Keratinocyte (primary cell): ENCODE measurements at regions not wholly inside any gene's neighbourhood (a gene's known extent, or its start where the extent isn't known, plus 50 kb on each side); places are given as distances from the start of the nearest gene placed in this dataset.

Source experiments
- DNase-seq: peaks from one replicate; pipeline ENCODE4 v3.0.0-alpha.2; 2011; ENCODE audit warnings: low read depth, missing footprints, low spot score
- FAIRE-seq: peaks from 2 replicates; lab custom pipeline; 2011; peaks lifted over from hg19 to GRCh38; lab: Jason Lieb, UNC
- H2AFZ ChIP-seq: 2 replicates; pipeline ENCODE4 v1.6.0; 2012; ENCODE audit warnings: low read length, control low read depth, inconsistent platforms; ENCODE audit not compliant: control insufficient read depth
- H3K27ac ChIP-seq: 2 replicates; pipeline ENCODE4 v1.5.1; 2011; ENCODE audit warnings: low read length; ENCODE audit not compliant: control insufficient read depth, insufficient read depth
- H3K27me3 ChIP-seq: 3 replicates; pipeline ENCODE4 v1.6.0; 2011; ENCODE audit warnings: low read length; ENCODE audit not compliant: control insufficient read depth, insufficient read depth; ENCODE audit errors: extremely low read depth
- H3K36me3 ChIP-seq, 2 experiments: 2 replicates in 1 of 2; 3 replicates in 1 of 2; pipeline ENCODE4 v1.5.1; 2011; ENCODE audit warnings: low read length in 2 of 2, mild to moderate bottlenecking in 1 of 2; ENCODE audit not compliant: control insufficient read depth in 2 of 2, insufficient read depth in 2 of 2; ENCODE audit errors: extremely low read depth in 1 of 2
- H3K4me1 ChIP-seq: 3 replicates; pipeline ENCODE4 v1.5.1; 2011; ENCODE audit warnings: low read length; ENCODE audit not compliant: control insufficient read depth, insufficient read depth; ENCODE audit errors: extremely low read depth
- H3K4me2 ChIP-seq: 3 replicates; pipeline ENCODE4 v1.6.0; 2011; ENCODE audit warnings: low read depth, low read length; ENCODE audit not compliant: control insufficient read depth, insufficient read depth; ENCODE audit errors: extremely low read depth
- H3K4me3 ChIP-seq, 3 experiments: fragments of 200-600 bp in 1 of 3; sonication (generic) in 1 of 3; 2 replicates in 2 of 3; 3 replicates in 1 of 3; pipeline ENCODE4 v1.5.1; 2011 to 2016; ENCODE audit warnings: low read length in 3 of 3, mild to moderate bottlenecking in 3 of 3, control low read depth in 2 of 3, inconsistent platforms in 1 of 3, low read depth in 1 of 3, mixed read lengths in 1 of 3, mixed run types in 1 of 3, moderate library complexity in 1 of 3; ENCODE audit not compliant: control insufficient read depth in 2 of 3, insufficient read depth in 2 of 3; ENCODE audit errors: extremely low read depth in 1 of 3
- H3K79me2 ChIP-seq: 2 replicates; pipeline ENCODE4 v1.6.0; 2012; ENCODE audit warnings: low read length; ENCODE audit not compliant: control insufficient read depth, insufficient read depth
- H3K9ac ChIP-seq: 3 replicates; pipeline ENCODE4 v1.6.0; 2011; ENCODE audit warnings: low read length; ENCODE audit not compliant: control insufficient read depth, insufficient read depth; ENCODE audit errors: extremely low read depth
- H3K9me1 ChIP-seq: 3 replicates; pipeline ENCODE4 v1.6.0; 2011; ENCODE audit warnings: low read length; ENCODE audit not compliant: control insufficient read depth, insufficient read depth; ENCODE audit errors: extremely low read depth
- H3K9me3 ChIP-seq: 2 replicates; pipeline ENCODE4 v1.5.1; 2012; ENCODE audit warnings: low read depth, low read length; ENCODE audit not compliant: control insufficient read depth
- H4K20me1 ChIP-seq: 3 replicates; pipeline ENCODE4 v1.6.0; 2011; ENCODE audit warnings: low read length; ENCODE audit not compliant: control insufficient read depth, insufficient read depth; ENCODE audit errors: extremely low read depth
- CTCF ChIP-seq, 3 experiments: IDR thresholded peaks in 1 of 3; conservative IDR thresholded peaks in 1 of 3; optimal IDR thresholded peaks in 1 of 3; 2 replicates in 2 of 3; 3 replicates in 1 of 3; pipeline versions ENCODE3 to v1.5.1; 2011; ENCODE audit warnings: low read length in 3 of 3, mild to moderate bottlenecking in 3 of 3, moderate library complexity in 2 of 3, control low read depth in 1 of 3, inconsistent platforms in 1 of 3; ENCODE audit not compliant: insufficient read depth in 2 of 3; ENCODE audit errors: extremely low read depth in 1 of 3
- EZH2 ChIP-seq: IDR thresholded peaks from one replicate; pipeline ENCODE4 v1.6.1; 2012; ENCODE audit warnings: inconsistent platforms, mild to moderate bottlenecking, low read length, moderate library complexity
- dilution Hi-C: fragments of 300-500 bp; cut with MboI; formaldehyde crosslinking; loops from one replicate; pipeline ENCODE4 v1.7.0; 2020; ENCODE audit warnings: low sequenced_read_pairs; ENCODE audit not compliant: extremely low pct_ligation_motif_present

GRCh38 chr9:38216572-38216971, 147.5 kb upstream of the SHB start:
- TF ChIP-seq CTCF (optimal IDR thresholded peaks at IDR 0.05 in 1 of 3, IDR thresholded peaks at IDR 0.05 in 1 of 3, conservative IDR thresholded peaks at IDR 0.05 in 1 of 3; ENCODE audit: extremely low read depth in 1 of 3, insufficient read depth in 2 of 3, low read length in 3 of 3) (no peak), EZH2 (no peak)
- Histone ChIP-seq H3K9ac (no peak overlapping the region), H4K20me1 (no peaks in the 10 kb centered on the region), H3K27me3 (no peaks in the 10 kb centered on the region), H3K4me3 (no peak overlapping the region), H3K4me2 (no peak overlapping the region), H3K27ac (no peak overlapping the region), H3K79me2 (no peaks in the 10 kb centered on the region), H2AFZ (no peak overlapping the region), H3K4me1 (no peaks in the 10 kb centered on the region), H3K9me3 (no peaks in the 10 kb centered on the region), H3K36me3 (no peaks in the 10 kb centered on the region), H3K9me1 (no peaks in the 10 kb centered on the region)
- FAIRE-seq: no peak
- DNase-seq: no peak
- dilution Hi-C loops: no loop called here

GRCh38 chr9:38215465-38215864, 146.4 kb upstream of the SHB start:
- Histone ChIP-seq H3K4me2 (no peak overlapping the region), H3K4me3 (no peak overlapping the region), H2AFZ (no peak overlapping the region), H3K36me3 (no peaks in the 10 kb centered on the region), H3K9me3 (no peaks in the 10 kb centered on the region), H3K27ac (no peak overlapping the region), H4K20me1 (no peaks in the 10 kb centered on the region), H3K9me1 (no peaks in the 10 kb centered on the region), H3K27me3 (no peaks in the 10 kb centered on the region), H3K79me2 (no peaks in the 10 kb centered on the region), H3K4me1 (no peaks in the 10 kb centered on the region), H3K9ac (no peak overlapping the region)
- DNase-seq (no peak), FAIRE-seq (no peak)
- dilution Hi-C loops: no loop called here
- TF ChIP-seq CTCF (optimal IDR thresholded peaks at IDR 0.05 in 1 of 3, IDR thresholded peaks at IDR 0.05 in 1 of 3, conservative IDR thresholded peaks at IDR 0.05 in 1 of 3; ENCODE audit: extremely low read depth in 1 of 3, insufficient read depth in 2 of 3, low read length in 3 of 3) (no peak), EZH2 (no peak)
